ENCODE measurements at regions not wholly inside any gene's neighbourhood (a gene's known extent, or its start where the extent isn't known, plus 50 kb on each side); places are given as distances from the start of the nearest gene placed in this dataset.
A peak's percentile ranks its signal among the peaks of the same experiment; 100 is the strongest.
"Not testable (repeated sequence)": the region's sequence is repeated elsewhere in the genome, so short reads cannot be mapped to it uniquely, and the experiment has no call there.

DNA sequence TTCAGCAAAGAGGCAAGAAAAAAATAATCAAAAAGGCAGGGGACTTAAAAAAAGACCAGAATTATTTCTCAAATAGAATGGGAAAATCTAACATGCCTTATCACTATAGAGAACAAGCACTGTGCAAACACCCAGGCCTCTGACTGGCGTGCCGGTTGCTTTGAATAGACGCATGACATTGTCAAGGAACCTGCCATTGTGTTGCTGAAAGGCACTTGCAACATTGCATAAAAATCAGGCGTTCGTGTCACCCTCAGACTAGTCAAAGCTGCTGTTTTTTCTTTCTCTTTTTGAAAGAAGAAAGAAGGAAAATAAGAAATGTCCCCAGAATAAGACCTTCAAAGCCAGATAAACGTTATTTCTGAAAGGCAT, 549.3 kb upstream of the CADM1 start:
- no peak for DNase-seq

DNA sequence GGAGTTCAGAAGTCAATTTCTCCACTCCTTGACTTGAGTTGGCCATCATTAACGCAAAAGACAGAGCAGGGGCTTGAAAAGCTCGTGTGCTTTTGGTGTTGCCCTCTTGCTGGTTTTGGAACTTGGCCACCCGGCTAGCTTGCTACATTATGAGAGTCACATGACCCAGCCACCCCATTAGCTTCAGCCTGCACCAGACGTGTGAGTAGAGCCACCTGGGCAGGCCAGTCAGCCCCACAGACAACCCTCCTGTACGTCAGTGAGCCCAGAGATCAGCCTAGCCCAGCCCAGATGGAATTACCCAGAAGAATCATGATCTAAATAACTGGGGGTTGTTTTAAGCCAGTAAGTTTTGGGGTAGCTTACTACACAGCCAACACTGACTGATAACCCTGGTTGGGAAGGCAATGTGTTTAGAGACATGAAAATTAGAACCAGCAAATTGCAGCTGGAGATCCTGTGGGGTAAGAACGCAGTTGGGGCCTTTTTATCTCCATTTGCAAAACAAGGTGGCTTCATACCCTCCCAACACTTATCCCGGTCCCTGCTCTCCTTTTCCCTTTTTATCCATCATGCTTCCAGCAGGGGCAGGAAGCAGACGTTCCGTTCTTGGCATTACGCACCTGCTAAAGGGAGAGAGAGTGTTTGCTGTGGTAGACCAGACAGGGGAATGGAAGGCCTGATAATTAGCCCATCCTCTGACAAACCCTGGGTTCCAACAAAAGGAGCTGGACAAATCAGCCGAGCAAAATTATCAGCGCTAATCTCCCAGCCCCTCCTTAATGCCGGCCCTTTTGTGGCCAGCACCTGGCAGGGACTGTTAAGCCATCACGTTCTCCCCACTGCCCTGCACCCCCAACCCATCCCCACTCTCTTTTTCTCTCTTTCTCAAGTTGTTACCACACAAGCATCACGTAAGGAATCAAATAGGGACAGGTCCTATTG, 548.7 kb upstream of the CADM1 start:
- DNase-seq = no peak

DNA sequence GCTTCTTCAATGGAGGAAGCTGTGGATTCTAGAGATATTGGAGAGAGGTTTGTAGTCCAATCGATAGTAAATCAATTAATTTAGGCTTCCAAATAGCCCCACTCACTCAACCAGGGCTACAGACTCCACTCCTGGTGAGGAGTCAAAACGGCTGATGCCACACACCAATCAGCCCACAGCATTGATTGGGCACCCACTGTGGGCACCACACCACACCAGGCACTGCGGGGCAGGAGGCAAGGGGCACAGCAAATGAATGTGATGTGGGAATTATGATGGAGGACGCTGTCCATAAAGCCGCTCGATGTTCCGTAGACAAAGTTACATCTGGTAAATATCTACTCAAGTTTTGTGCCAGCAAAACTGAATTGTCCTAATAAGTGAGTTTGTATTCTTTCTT, 547.3 kb upstream of the CADM1 start:
- no peak for DNase-seq

DNA sequence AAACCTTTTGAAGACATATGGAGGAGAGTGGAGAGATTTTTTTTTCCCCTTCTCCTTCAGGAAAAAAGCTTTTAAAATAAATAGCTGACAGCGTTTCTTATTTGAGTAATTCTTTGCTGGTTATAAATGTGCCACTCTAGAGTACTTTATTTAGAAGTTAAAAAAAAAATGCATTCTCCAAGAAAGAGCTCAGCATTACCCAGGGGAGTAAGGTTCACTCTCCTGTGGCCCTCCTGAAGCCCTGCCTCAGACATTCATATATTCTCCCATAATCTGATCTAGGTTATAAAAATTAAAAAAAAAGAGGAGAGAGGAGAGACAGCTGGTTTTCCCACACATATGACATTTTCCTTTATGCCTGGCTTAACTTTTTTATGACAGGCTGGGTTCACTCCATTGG, 545.2 kb upstream of the CADM1 start:
- no peak for DNase-seq

DNA sequence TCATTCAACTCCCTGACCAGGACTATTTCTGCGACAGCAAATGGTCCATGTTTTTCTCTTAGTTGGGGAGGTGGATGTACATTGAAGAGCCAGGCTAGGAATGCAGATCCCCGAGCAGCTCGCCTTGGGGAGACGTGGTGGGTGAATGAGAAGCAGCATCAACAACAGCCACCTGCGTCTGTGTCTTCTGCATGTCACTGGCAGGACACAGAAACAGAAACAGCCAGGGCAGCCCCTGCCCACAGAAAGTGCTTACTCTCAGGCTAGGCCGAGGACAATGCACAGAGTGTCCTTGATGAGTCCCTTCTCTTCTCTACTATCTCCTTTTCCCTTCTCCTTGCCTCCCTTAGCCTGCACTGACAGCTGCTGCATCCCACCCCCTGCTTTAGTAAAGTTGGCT, 541.9 kb upstream of the CADM1 start:
- DNase-seq = no peak

DNA sequence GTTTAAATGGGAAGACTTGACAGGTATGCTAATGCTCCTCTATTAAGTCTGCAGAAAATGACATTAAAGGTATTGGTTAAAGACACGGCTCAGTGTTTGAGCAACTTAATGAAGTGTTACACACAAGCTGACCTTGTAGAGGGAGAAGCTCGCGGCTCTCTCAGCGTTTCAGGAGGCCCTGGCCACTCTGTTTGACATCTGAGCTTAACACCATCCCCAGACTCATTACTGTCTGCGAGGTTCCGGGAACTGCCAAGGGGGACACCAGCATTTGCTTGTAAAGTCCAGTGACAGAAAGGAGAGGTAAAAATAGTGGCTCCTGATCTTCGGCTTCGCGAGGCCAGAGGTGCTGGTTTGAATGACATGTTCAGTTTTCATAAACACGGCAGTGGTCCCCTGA, 540.7 kb upstream of the CADM1 start:
- no peak for DNase-seq

DNA sequence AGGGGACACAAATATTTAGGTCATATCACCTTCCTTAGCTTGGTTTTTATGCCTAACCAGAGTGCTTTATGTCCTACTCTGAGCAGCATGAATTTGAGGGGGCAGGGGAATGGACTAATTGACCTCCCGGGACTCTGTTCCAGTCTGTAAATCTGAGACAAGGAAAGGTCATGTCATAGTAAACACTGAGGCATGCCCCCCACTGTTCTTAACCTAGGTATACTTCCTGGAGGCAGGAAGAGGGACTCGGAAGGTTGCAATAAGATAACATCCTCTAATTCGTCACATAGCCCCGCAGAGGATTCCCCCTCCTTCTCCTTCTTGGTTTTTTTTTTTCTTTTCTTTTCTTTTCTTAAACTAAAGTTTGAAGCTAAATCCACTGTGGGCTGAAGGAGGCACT, 540.3 kb upstream of the CADM1 start:
- DNase-seq = no peak

DNA sequence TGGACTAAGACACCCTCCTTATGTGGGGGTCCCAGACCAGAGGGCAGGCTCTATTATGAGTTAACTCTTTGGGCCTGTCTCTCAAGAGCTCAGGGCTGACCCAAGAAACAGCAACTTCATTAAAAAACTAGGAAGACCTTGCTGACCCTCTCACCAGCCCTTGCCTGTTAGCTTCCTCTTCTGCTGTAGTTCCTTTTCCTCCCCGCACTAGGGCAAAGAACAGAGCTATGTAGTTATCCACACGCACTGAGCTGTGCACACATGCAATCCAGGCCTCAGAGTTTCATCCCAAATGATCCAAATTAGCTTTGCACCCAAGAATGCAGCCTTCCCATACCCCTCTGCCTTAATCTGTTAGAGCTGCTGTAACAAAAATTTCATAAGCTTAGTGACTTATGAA, 539.6 kb upstream of the CADM1 start:
- no peak for DNase-seq

DNA sequence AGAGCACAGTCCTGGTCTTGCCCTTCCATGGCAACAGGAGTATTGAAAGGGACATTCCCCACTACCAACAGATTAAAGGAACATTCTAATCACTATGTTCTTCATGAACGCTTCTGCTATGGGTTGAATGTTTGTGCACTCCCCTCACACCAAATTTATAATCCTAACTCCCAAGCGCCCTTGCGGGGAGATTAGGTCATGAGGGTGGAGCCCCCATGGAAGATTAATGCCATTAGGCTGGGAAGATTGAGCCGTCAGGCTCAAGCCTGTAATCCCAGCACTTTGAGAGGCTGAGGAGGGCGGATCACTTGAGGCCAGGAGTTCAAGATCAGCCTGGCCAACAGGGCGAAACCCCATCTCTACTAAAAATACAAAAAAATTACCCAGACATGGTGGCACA, 538.8 kb upstream of the CADM1 start:
- DNase-seq = not testable (repeated sequence)

DNA sequence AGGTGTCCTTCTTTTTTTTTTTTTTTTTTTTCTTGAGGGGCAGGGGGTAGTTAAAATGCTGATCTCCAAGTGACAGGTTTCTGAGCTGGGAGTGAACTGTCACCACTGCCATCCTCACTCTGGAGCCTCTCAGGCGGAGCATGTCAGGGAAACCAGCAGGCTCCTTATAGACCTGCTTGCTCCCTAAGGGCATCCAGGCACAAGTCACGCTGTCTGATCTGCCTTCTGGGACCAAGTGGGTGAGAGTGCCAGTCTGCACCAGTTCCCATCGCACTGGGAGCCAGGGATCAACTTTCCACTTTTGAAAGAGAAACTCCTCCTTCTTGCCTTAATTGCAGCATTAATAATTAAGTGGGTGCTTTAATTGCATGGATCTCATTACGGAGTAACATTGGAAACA, 537.9 kb upstream of the CADM1 start:
- DNase-seq = no peak

DNA sequence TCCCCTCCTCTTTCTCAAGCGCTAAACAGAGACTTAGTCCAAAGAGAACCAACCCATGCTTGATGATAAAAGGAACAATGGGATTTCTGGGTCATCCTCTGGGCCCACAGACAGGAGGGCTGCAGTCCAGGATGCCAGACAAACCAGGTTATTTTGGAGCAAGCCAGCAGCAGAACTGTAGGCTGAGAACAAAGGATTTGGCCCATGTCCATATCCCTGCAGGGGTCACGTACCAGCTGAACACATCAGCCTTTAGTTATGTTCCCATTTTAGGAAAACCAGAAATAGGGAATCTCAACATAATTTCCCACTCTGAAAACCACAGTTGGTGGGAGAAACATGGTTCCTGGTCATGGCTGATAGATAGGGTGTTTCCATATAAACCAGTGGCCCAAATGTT, 533.6 kb upstream of the CADM1 start:
- DNase-seq = no peak

DNA sequence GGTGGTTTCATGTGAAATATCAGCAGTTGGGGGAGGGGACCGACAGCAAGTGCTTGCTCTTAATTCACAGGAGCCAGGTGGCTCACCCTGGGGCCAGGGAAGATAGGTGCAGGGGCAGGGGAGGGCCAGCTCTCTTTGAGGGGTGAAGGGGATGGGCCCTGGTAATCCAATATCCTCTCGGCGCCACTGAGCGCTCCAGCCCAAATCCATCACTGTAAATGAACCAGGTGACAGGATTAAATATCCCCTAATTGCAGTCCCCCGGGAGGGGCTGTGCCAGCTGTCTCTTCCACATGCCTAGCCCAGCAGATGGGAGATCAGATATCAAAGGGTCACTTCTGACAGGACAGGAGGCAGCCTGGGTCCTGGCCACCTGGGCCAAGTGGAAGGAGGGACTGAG, 531.8 kb upstream of the CADM1 start:
- DNase-seq = no peak

DNA sequence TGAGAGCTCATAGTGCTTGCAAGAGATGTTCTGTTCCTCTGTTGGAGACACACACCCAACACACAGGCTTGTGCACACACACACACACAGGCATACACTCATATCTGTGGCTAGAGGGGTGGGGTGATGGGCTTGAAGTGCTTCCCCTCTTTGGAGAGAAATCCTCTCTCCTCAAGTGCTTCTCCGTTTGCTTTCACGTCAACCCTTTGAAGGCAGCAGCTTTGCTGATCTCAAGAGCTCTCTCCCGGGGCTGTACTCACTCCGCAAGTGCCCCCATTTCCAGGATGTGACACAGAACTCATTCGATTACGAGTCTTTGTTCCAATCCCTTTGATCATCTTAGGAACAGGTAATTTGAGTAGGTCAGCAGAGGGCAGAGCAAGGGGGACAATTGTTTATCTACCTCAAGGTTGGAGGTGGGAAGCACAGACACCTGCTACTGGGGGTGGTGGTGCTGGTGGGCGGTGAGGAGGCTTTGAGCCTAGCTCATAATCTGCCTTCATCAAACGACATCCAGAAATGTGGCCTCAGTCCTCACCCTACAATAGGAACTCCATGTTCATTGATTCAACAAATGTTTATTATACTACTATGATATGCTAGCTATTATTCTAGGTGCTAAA, 529.8 kb upstream of the CADM1 start:
- no peak for DNase-seq

DNA sequence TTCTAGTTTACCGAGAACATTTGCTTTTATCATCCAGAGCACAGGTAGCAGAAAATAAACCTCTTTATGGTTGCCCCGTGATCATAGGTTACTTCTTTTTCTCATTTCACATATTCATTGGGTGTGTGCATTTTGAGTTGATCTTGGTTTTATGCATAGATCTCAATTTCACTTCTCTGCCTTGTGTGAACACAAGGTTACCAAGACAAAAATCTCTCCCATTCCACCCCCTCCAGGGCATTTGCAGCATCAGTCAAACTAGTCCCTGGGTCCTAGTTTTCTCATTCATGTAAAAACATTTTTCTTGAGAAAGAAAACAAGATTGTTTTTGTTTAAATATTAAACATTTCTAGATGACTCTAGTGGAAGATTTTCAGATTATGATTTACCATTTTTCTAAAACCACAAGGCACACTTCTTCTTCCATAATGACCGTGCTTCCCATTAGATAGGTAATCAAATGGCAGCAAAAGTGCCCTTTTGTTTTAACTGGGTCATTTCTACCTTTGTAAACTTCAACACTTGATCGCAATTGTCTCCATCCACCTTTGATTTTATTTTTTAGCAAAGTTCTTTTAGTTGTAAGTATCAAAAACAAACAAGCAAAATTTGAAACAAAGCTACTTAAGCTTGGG, 526.6 kb upstream of the CADM1 start:
- DNase-seq = no peak

DNA sequence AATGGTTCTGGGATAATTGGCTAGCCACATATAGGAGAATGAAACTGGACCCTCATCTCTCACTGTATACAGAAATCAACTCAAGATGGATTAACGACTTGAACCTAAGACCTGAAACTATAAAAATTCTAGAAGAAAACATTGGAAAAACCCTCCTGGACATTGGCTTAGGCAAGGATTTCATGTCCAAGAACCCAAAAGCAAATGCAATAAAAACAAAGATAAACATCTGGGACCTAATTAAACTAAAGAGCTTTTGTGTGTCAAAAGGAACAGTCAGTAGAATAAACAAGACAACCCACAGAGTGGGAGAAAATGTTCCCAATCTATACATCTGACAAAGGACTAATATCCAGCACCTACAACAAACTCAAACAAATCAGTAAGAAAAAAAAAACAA, 524.3 kb upstream of the CADM1 start:
- DNase-seq = not testable (repeated sequence)

DNA sequence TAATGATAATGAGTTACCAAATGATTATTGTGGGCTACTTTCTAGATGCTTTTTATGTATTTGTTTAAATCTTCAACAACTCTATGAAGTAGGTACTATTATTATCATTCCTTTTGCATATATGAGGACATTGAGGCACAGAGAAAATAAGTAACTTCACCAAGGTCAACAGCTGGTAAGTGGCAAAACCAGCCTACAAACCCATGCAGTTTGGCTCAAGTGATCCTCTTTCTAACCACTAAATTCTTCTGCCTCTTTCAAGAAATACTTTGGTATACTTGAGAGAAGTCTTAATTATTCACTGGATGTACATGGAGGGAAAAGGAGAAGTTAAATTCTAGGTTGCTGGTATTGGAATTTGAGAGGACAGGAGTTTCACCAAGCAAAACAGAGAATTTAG, 495.2 kb upstream of the CADM1 start:
- no peak for DNase-seq

DNA sequence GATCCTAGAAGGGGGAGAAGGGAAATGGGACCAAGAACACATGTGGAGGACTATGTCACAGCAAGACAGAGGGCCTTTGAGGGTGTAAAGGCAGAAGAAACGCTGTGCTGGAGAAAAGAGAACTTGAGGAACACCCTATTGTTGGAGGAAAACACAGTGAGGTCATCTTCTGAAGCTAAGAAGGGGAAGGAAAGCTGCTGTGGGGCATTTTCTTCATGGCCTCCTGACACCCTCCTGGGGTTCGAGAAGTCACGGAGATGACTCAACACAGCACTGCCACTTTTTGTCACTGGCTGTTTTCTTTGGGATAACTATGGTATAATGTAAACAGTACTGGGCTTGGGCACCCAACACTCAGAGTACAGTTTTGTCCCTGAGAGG, 492.6 kb upstream of the CADM1 start:
- DNase-seq = no peak

DNA sequence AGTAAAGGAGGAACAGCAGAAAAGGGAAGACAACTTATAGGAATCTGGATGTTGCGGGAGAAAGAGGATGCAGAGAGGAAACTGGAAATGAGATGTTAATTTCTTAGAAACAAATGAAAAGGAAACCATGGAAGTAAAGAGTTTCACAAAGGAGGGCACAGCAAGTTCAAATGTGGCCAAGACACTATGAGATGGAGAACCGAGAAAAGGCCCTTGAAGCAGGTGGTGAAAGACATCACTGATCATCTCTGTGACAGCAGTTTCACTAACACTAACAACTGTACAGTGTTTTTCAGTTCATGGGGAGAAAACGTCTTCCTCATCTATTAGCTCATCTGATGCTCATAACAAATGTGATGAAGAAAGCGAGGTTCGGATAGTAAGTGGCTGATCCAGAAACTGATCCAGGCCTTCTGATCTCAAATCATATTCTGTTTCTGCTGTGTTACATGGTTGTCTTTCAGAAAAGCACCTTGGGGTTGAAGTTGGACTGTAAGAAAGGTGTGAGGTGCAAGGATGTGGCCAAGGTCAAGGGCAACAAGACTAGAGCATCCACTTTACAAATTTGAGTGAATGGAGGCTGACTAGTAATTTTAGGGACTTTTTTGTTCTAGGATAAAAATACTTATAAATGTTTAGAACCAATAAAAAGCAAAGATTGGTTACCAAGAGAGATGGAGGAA, 492.1 kb upstream of the CADM1 start:
- DNase-seq = peak; percentile 42

DNA sequence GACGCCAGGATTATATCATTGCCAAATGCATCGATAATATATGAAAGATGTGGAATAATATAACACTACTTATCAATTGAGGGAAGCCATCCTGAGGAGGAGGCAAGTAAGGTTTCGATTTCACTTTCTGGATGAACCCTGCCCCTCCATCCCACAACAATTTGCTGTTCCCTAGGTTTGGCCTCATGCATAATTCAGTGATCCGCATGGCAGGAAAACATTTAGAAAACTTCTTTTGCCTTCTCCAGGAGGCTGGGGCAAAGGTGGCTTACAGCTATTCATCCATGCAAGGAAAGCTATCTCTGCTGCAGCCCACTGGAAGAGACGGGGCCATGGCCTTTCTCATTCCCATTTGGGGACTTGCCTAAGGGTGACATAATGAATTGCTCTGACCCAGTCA, 489.4 kb upstream of the CADM1 start:
- DNase-seq = no peak

DNA sequence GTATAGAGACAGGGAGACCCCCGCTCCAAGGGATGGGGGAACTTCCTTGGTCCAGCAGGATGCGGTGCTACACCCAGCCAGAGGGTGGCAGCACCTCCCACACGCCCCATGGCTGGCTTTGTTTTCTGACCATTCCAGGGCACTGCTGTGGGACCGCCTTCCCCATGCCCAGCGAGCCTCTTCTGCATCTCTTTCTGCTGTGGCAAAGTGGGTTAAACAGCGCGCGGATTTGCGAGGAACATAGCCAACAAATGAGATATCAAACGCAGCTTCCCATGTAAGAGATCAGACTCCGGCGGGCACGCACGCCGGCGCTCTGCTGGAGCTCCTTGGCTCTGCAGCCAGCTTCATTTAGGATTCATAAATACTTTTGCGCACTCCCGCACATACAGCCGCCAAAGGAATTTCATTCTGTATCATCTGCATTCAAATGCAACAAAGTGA, 485.8 kb upstream of the CADM1 start:
- peak; percentile 38 for DNase-seq

DNA sequence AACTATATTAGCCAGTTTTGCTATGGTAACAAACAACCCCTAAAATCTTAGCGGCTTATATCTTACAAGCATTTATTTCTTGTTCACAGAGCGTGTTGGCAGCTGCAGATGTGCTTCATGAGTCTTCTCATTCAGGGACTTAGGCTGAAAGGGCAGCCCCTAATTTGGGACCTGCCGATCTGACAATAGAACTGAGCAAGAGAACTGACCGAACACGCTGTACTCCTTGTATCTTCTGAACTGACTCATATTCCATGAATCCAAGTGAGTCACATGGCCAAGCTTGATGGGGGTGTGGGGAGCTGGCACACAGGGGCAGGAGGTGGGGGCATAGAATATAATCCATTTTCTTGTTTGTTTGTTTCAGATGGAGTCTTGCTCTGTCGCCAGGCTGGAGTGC, 481.7 kb upstream of the CADM1 start:
- DNase-seq = no peak

DNA sequence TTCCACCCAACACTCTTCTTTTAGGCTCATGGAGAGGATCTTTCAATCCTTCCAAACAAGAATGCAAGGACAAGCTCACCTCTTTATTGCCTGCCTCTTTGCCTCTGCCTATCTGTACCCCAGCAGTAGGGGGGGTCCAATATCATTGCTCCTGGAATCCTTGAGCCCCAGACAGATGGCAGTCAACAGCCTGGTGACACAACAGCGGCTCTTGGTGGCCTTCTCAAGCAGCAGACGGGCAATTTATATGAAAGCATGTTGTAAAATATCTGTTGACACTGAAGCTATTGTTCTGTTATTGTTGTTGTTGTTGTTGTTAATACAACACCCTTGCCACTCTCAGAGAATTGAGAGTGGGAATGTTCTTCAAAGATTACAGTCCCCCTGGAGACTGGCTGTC, 480.0 kb upstream of the CADM1 start:
- DNase-seq = no peak

DNA sequence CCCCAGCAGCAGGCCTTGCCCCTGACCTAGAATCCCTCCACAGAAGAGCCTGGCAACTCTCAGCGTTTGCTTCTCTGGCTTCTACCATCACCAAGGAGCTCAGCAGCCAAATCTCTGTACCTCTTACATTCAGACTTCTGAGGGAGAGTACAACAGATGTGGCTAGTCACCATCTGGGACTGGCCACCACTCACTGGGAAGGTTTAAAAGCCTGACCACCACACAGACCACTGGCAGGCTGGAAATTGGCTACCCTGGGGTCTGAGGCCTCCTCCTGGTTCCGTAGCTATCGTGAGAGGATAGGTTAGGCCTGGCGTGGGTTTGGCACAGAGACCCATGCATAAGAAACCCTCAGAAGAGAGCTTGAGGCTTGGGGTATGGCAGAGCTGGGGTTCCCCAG, 478.5 kb upstream of the CADM1 start:
- no peak for DNase-seq

Measured in RPMI8226 (cell line).